DOHH2 (cell line): ENCODE measurements at regions not wholly inside any gene's neighbourhood (a gene's known extent, or its start where the extent isn't known, plus 50 kb on each side); places are given as distances from the start of the nearest gene placed in this dataset.

ENCODE experiments used
- H3F3A ChIP-seq: fragments of 200-600 bp; sonication (generic), shearing (Covaris generic); 2 replicates; pipeline ENCODE4 v1.6.0; 2016; ENCODE audit warnings: antibody characterized with exemption, mild to moderate bottlenecking; ENCODE audit not compliant: control insufficient read depth, insufficient read depth
- H3K27ac ChIP-seq: fragments of 200-600 bp; sonication (generic); 2 replicates; pipeline ENCODE4 v1.5.1; 2014; ENCODE audit warnings: low read depth, mild to moderate bottlenecking, low read length, moderate library complexity
- H3K27me3 ChIP-seq: fragments of 200-600 bp; sonication (generic); 2 replicates; pipeline ENCODE4 v1.6.1; 2014; ENCODE audit warnings: mild to moderate bottlenecking, low read length, mixed read lengths; ENCODE audit not compliant: control insufficient read depth
- H3K36me3 ChIP-seq: fragments of 200-600 bp; sonication (generic); 2 replicates; pipeline ENCODE4 v1.6.1; 2014; ENCODE audit warnings: mild to moderate bottlenecking, low read length, moderate library complexity, mixed read lengths; ENCODE audit not compliant: control insufficient read depth
- H3K4me1 ChIP-seq: fragments of 200-600 bp; sonication (generic); 2 replicates; pipeline ENCODE4 v1.6.1; 2014; ENCODE audit warnings: mild to moderate bottlenecking, low read length, mixed read lengths; ENCODE audit not compliant: control insufficient read depth
- H3K4me2 ChIP-seq: fragments of 200-600 bp; sonication (generic); 2 replicates; pipeline ENCODE4 v1.6.0; 2014; ENCODE audit warnings: mild to moderate bottlenecking, low read length, moderate library complexity
- H3K4me3 ChIP-seq: fragments of 200-600 bp; sonication (generic); 2 replicates; pipeline ENCODE4 v1.5.1; 2014; ENCODE audit warnings: mild to moderate bottlenecking, low read length, mixed read lengths
- H3K79me2 ChIP-seq: fragments of 200-600 bp; sonication (generic); 2 replicates; pipeline ENCODE4 v1.6.1; 2014; ENCODE audit warnings: mild to moderate bottlenecking, low read length, mixed read lengths; ENCODE audit not compliant: control insufficient read depth
- H3K9me2 ChIP-seq: fragments of 200-600 bp; sonication (generic); replicated peaks from 2 replicates; pipeline ENCODE4 v1.6.1; 2014; ENCODE audit warnings: mild to moderate bottlenecking, low read length, mixed read lengths; ENCODE audit not compliant: control insufficient read depth
- H3K9me3 ChIP-seq: fragments of 200-600 bp; sonication (generic); 2 replicates; pipeline ENCODE4 v1.6.1; 2014; ENCODE audit warnings: antibody characterized with exemption, low read length, mixed read lengths; ENCODE audit not compliant: control insufficient read depth, insufficient read depth
- H4K20me1 ChIP-seq: fragments of 200-600 bp; sonication (generic); 2 replicates; pipeline ENCODE4 v1.6.0; 2014; ENCODE audit warnings: low read depth, mild to moderate bottlenecking, antibody characterized with exemption, low read length, moderate library complexity; ENCODE audit not compliant: control insufficient read depth, insufficient read depth
- EZH2phosphoT487 ChIP-seq: fragments of 200-600 bp; sonication (generic); IDR thresholded peaks from 2 replicates; pipeline ENCODE4 v1.6.1; 2017; ENCODE audit warnings: borderline replicate concordance, mild to moderate bottlenecking, antibody characterized with exemption, low read length, moderate library complexity, mixed read lengths
- TF ChIP-seq, protein P1 (sequence below): fragments of 200-600 bp; sonication (generic); IDR thresholded peaks from one replicate; pipeline ENCODE4 v1.5.1; 2014; ENCODE audit warnings: antibody characterized with exemption, mild to moderate bottlenecking, low read depth, low read length; ENCODE audit not compliant: poor library complexity, severe bottlenecking

DNA sequence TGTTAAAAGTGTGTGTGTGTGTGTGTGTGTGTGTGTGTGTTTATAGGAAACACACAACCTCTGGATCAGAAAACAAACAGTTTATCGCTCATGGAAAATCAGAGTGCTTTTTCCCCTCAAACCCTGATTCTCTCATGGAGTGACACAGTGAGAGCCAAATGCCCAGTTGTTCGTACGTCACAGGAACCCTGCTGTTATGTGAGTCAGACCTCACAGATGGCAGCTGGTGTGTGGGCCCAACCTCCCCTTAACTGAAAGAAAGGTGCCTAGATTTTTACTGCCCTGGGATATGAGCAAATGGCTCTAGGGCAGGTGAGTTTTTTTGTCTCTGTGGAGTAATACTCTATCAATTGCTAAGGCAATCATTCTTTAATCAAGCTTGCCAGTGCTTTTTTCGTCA is 1788.1 kb downstream of the BRINP3 start:
- TF ChIP-seq, protein P1, sequence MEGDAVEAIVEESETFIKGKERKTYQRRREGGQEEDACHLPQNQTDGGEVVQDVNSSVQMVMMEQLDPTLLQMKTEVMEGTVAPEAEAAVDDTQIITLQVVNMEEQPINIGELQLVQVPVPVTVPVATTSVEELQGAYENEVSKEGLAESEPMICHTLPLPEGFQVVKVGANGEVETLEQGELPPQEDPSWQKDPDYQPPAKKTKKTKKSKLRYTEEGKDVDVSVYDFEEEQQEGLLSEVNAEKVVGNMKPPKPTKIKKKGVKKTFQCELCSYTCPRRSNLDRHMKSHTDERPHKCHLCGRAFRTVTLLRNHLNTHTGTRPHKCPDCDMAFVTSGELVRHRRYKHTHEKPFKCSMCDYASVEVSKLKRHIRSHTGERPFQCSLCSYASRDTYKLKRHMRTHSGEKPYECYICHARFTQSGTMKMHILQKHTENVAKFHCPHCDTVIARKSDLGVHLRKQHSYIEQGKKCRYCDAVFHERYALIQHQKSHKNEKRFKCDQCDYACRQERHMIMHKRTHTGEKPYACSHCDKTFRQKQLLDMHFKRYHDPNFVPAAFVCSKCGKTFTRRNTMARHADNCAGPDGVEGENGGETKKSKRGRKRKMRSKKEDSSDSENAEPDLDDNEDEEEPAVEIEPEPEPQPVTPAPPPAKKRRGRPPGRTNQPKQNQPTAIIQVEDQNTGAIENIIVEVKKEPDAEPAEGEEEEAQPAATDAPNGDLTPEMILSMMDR = no peak
- no peak for TF ChIP-seq EZH2phosphoT487
- no peaks in the 10 kb centered on the region for H4K20me1 ChIP-seq
- H3F3A ChIP-seq = no peaks in the 10 kb centered on the region
- no peak overlapping the region for H3K4me3 ChIP-seq
- H3K36me3 ChIP-seq = no peaks in the 10 kb centered on the region
- no peaks in the 10 kb centered on the region for H3K9me2 ChIP-seq
- no peaks in the 10 kb centered on the region for H3K4me1 ChIP-seq
- H3K27me3 ChIP-seq = no peaks in the 10 kb centered on the region
- H3K4me2 ChIP-seq = no peak overlapping the region
- H3K79me2 ChIP-seq = no peaks in the 10 kb centered on the region
- no peaks in the 10 kb centered on the region for H3K9me3 ChIP-seq
- H3K27ac ChIP-seq = no peak overlapping the region

DNA sequence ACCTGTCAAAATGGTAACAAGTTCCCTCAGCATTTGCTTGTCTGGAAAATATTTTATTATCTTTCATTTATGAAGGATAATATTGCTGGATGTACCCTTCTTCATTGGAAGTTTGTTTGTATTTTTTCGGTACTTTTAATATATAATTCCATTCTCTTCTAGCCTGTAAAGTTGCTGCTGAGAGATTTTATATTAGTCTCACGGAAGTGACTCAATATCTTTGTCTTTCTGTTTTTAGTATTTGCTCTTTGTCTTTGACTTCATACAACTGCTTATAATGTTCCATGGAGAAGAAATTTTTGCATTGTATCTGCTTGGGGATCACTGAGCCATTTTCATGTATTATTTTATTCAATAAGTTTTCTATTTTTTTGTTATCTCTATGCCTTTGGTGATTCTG is 1777.5 kb downstream of the BRINP3 start:
- TF ChIP-seq EZH2phosphoT487 = no peak
- TF ChIP-seq, protein P1 = no peak

DNA sequence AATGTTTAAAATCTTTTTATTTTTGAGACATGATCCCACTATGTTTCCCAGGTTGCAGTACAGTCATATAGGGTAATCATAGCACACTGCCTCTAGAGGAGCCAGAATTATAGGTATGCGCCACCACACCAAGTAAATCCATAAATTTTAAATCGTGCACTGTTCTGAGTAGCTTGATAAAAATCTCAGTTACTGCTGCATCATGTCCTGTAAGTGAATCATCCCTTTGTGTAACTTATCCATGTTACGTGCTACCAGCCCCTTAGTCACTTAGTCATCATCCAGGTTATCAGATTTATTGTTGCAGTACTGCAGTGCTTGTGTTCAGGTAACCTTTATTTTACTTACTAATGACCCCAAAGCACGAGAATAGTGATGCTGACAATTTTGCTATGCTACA is 1770.9 kb downstream of the BRINP3 start:
- H3K27me3 ChIP-seq = no peaks in the 10 kb centered on the region
- H3K9me3 ChIP-seq = no peaks in the 10 kb centered on the region
- H3K27ac ChIP-seq = no peak overlapping the region
- no peak overlapping the region for H3K4me2 ChIP-seq
- no peaks in the 10 kb centered on the region for H3K4me1 ChIP-seq
- H3K79me2 ChIP-seq = no peaks in the 10 kb centered on the region
- H3K4me3 ChIP-seq = no peak overlapping the region
- no peaks in the 10 kb centered on the region for H4K20me1 ChIP-seq
- TF ChIP-seq EZH2phosphoT487 = no peak
- TF ChIP-seq, protein P1 = no peak
- no peaks in the 10 kb centered on the region for H3F3A ChIP-seq
- H3K9me2 ChIP-seq = no peaks in the 10 kb centered on the region
- H3K36me3 ChIP-seq = no peaks in the 10 kb centered on the region

More for the DNA sequence above, 1777.5 kb downstream of the BRINP3 start:
- Histone ChIP-seq H3K9me2 (no peaks in the 10 kb centered on the region), H3K9me3 (no peaks in the 10 kb centered on the region), H3K27ac (no peak overlapping the region), H3K4me2 (no peak overlapping the region), H3K4me1 (no peaks in the 10 kb centered on the region), H3K27me3 (no peaks in the 10 kb centered on the region), H3K4me3 (no peak overlapping the region), H3K79me2 (no peaks in the 10 kb centered on the region), H4K20me1 (no peaks in the 10 kb centered on the region), H3K36me3 (no peaks in the 10 kb centered on the region), H3F3A (no peaks in the 10 kb centered on the region)
